ENCODE measurements at regions not wholly inside any gene's neighbourhood (a gene's known extent, or its start where the extent isn't known, plus 50 kb on each side); places are given as distances from the start of the nearest gene placed in this dataset.

GRCh38 chrX:69257499-69258127, 92.4 kb upstream of the PJA1 start:
- ATAC-seq (ENCODE audit: insufficient read depth, low read depth), result no peak
- no peak for TF ChIP-seq CTCF (IDR thresholded peaks at IDR 0.05; ENCODE audit: borderline replicate concordance, extremely low read depth, low read length, poor library complexity, severe bottlenecking)
- no peaks in the 10 kb centered on the region for H3K36me3 ChIP-seq (ENCODE audit: insufficient read depth, low read length)
- no peak for DNase-seq
- no peaks in the 10 kb centered on the region for H3K9me3 ChIP-seq (ENCODE audit: insufficient read depth, low read length, severe bottlenecking)
- no peak overlapping the region for H2AFZ ChIP-seq (ENCODE audit: low read depth, low read length)
- no peaks in the 10 kb centered on the region for H3K27me3 ChIP-seq (ENCODE audit: insufficient read depth, low read length, poor library complexity)
- H4K20me1 ChIP-seq (ENCODE audit: insufficient read depth, low read length), result no peaks in the 10 kb centered on the region
- no peaks in the 10 kb centered on the region for H3K4me1 ChIP-seq (ENCODE audit: insufficient read depth, low read length)
- no peaks in the 10 kb centered on the region for H3K79me2 ChIP-seq (ENCODE audit: insufficient read depth, low read length)
- H3K4me2 ChIP-seq (ENCODE audit: insufficient read depth, low read length), result no peak overlapping the region
- no peak overlapping the region for H3K4me3 ChIP-seq (ENCODE audit: low read depth in 1 of 2, low read length in 2 of 2)
- H3K27ac ChIP-seq (ENCODE audit: low read length), result no peak overlapping the region
- H3K9ac ChIP-seq (ENCODE audit: low read depth, low read length), result no peak overlapping the region

- Histone ChIP-seq H3K9me3 (ENCODE audit: insufficient read depth, low read length, severe bottlenecking) (no peaks in the 10 kb centered on the region), H3K4me2 (ENCODE audit: insufficient read depth, low read length) (no peak overlapping the region), H3K4me3 (ENCODE audit: low read depth in 1 of 2, low read length in 2 of 2) (no peak overlapping the region), H3K79me2 (ENCODE audit: insufficient read depth, low read length) (no peaks in the 10 kb centered on the region), H3K36me3 (ENCODE audit: insufficient read depth, low read length) (no peaks in the 10 kb centered on the region), H2AFZ (ENCODE audit: low read depth, low read length) (no peak overlapping the region), H3K4me1 (ENCODE audit: insufficient read depth, low read length) (no peaks in the 10 kb centered on the region), H4K20me1 (ENCODE audit: insufficient read depth, low read length) (no peaks in the 10 kb centered on the region), H3K27ac (ENCODE audit: low read length) (no peak overlapping the region), H3K27me3 (ENCODE audit: insufficient read depth, low read length, poor library complexity) (no peaks in the 10 kb centered on the region), H3K9ac (ENCODE audit: low read depth, low read length) (no peak overlapping the region)
- TF ChIP-seq CTCF (IDR thresholded peaks at IDR 0.05; ENCODE audit: borderline replicate concordance, extremely low read depth, low read length, poor library complexity, severe bottlenecking), result no peak
- no peak for DNase-seq
- ATAC-seq (ENCODE audit: insufficient read depth, low read depth), result no peak
Observed at GRCh38 chrX:69256291-69256565, 91.0 kb upstream of the PJA1 start.

GRCh38 chrX:69255441-69256290, 90.4 kb upstream of the PJA1 start:
- Histone ChIP-seq H3K4me3 (ENCODE audit: low read depth in 1 of 2, low read length in 2 of 2) (no peak overlapping the region), H3K79me2 (ENCODE audit: insufficient read depth, low read length) (no peaks in the 10 kb centered on the region), H3K36me3 (ENCODE audit: insufficient read depth, low read length) (no peaks in the 10 kb centered on the region), H3K4me2 (ENCODE audit: insufficient read depth, low read length) (no peak overlapping the region), H3K9ac (ENCODE audit: low read depth, low read length) (no peak overlapping the region), H2AFZ (ENCODE audit: low read depth, low read length) (no peak overlapping the region), H3K27ac (ENCODE audit: low read length) (no peak overlapping the region), H4K20me1 (ENCODE audit: insufficient read depth, low read length) (no peaks in the 10 kb centered on the region), H3K9me3 (ENCODE audit: insufficient read depth, low read length, severe bottlenecking) (no peaks in the 10 kb centered on the region), H3K4me1 (ENCODE audit: insufficient read depth, low read length) (no peaks in the 10 kb centered on the region), H3K27me3 (ENCODE audit: insufficient read depth, low read length, poor library complexity) (no peaks in the 10 kb centered on the region)
- TF ChIP-seq EZH2 (IDR thresholded peaks at IDR 0.05; ENCODE audit: borderline replicate concordance, low read depth, low read length, severe bottlenecking), result no peak
- no peak for TF ChIP-seq CTCF (IDR thresholded peaks at IDR 0.05; ENCODE audit: borderline replicate concordance, extremely low read depth, low read length, poor library complexity, severe bottlenecking)
- DNase-seq (no peak), ATAC-seq (ENCODE audit: insufficient read depth, low read depth) (no peak)
